ENCODE measurements at regions not wholly inside any gene's neighbourhood (a gene's known extent, or its start where the extent isn't known, plus 50 kb on each side); places are given as distances from the start of the nearest gene placed in this dataset.

DNA sequence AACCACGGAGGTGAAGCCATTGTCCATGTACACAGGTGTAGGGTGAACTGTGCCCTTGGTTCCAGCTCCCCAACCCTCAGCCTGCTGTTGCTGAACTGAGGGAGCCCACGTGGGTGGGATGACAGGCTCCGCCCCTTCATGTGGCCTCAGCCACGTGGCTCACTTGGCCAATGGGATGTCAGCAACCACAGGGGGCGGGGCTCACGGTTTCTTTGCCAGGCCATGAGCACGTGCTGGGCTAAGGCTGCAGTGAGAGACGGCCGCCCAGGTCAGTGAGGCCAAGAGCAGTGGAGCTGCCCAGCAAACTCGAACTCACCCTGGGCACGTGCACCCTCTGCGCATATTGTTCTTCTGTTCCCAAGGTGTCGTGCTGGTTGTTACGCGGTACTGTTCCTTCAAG, 282.6 kb downstream of the IRF8 start:
- TF ChIP-seq, protein P1, sequence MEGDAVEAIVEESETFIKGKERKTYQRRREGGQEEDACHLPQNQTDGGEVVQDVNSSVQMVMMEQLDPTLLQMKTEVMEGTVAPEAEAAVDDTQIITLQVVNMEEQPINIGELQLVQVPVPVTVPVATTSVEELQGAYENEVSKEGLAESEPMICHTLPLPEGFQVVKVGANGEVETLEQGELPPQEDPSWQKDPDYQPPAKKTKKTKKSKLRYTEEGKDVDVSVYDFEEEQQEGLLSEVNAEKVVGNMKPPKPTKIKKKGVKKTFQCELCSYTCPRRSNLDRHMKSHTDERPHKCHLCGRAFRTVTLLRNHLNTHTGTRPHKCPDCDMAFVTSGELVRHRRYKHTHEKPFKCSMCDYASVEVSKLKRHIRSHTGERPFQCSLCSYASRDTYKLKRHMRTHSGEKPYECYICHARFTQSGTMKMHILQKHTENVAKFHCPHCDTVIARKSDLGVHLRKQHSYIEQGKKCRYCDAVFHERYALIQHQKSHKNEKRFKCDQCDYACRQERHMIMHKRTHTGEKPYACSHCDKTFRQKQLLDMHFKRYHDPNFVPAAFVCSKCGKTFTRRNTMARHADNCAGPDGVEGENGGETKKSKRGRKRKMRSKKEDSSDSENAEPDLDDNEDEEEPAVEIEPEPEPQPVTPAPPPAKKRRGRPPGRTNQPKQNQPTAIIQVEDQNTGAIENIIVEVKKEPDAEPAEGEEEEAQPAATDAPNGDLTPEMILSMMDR (IDR thresholded peaks at IDR 0.05; ENCODE audit: extremely low read depth, insufficient read depth, missing control alignments) = no peak
- in situ Hi-C loops (cut with MboI; ENCODE audit: low pct_unique_long_range_greater_than_20kb, low sequenced_read_pairs, unreplicated experiment) = no loop called here
- DNase-seq (ENCODE audit: low spot score) = no peak

DNA sequence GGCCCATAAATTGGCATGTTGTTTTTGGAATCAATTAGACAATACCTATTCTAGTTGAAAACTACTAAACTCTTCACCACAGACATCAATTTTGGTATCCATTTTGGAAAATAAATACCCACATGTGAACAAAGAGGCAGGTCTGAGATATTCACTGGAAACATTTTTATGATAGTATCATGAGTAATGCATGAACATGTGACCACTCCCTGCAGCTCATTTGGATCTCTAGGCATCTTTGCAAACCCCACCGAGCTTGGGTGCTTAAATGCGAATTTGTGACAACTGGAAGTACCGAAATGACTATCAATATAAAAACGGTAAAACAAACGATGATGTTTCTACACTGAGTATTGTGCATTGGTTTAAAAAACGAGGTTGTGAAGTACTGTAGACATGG, 285.2 kb downstream of the IRF8 start:
- in situ Hi-C loops (cut with MboI; ENCODE audit: low pct_unique_long_range_greater_than_20kb, low sequenced_read_pairs, unreplicated experiment) = no loop called here
- DNase-seq (ENCODE audit: low spot score) = no peak
- TF ChIP-seq, protein P1 (IDR thresholded peaks at IDR 0.05; ENCODE audit: extremely low read depth, insufficient read depth, missing control alignments) = no peak

DNA sequence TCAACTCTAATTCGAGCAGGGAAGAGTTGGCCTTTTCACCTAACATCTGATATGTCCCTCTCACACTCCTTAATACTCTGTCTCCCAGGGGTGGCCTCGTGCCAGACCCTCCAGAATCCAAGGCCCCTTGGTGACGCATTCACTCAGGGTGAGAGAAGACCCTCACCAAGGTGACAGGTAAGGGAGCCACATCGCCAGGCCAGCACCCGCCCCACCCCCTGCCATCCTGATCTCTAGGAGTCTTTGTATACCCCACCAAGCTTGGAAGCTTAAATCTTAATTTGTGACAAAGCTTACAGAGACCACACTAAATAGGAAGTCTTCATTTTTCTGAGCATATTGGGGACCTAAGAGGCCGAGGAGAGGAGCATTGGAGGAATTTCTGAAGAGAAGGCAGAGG, 286.1 kb downstream of the IRF8 start:
- in situ Hi-C loops (cut with MboI; ENCODE audit: low pct_unique_long_range_greater_than_20kb, low sequenced_read_pairs, unreplicated experiment) = no loop called here
- no peak for DNase-seq (ENCODE audit: low spot score)
- TF ChIP-seq, protein P1 (IDR thresholded peaks at IDR 0.05; ENCODE audit: extremely low read depth, insufficient read depth, missing control alignments) = no peak

DNA sequence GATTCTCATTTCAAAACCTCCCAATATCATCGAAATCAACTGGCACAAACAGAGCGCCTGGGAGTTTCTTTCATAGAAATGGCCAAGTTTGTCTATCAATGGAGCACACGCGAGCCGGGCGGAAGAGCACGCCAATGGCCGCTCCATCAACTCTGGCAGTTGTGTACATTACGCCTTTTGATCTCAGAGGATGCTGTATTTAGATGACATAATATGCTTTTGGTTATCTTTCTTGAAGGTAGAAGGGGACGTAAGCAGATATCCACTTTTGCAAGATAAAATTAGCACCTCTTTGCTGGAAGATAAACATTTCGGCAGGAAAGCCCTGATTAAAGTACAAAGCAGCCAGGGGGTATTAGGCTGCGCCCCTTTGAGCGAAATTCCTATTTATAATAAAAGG, 287.4 kb downstream of the IRF8 start:
- in situ Hi-C loops (cut with MboI; ENCODE audit: low pct_unique_long_range_greater_than_20kb, low sequenced_read_pairs, unreplicated experiment) = no loop called here
- no peak for DNase-seq (ENCODE audit: low spot score)
- TF ChIP-seq, protein P1 (IDR thresholded peaks at IDR 0.05; ENCODE audit: extremely low read depth, insufficient read depth, missing control alignments) = no peak

DNA sequence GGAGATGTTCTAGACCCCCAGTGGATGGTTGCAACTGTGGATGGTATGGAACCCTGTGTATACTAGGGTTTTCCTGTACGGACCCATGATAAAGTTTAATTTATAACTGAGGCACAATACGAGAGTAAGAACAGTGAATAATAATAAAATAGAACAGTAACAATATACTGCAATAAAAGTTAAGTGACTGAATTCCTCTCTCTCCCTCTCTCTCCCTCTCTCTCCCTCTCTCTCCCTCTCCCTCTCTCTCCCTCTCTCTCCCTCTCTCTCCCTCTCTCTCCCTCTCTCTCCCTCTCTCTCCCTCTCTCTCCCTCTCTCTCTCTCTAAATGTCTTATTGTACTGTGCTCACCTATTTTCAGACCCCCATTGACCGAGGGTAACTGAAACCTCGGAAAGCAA, 291.0 kb downstream of the IRF8 start:
- DNase-seq (ENCODE audit: low spot score) = no peak
- in situ Hi-C loops (cut with MboI; ENCODE audit: low pct_unique_long_range_greater_than_20kb, low sequenced_read_pairs, unreplicated experiment) = no loop called here
- TF ChIP-seq, protein P1 (IDR thresholded peaks at IDR 0.05; ENCODE audit: extremely low read depth, insufficient read depth, missing control alignments) = no peak

DNA sequence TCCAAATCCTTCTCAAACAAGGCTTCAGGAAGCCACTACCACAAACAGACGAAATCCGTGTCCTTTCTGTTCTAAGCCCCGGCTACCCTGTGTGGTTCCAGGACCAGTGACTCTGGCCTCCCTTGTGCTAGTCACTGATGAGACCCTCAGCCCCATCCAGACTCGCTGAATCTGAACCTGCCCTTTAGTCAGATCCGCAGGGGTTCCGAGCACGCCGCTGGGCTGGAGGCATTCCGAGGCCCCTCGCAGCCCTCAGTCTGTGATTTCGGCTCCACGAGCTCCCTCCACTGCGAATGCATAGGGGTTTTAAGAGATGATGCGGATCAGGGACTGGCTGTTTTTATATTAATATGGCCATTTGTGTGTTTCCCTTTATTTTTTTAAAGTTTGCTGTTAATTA, 292.7 kb downstream of the IRF8 start:
- no peak for DNase-seq (ENCODE audit: low spot score)

More for the DNA sequence above, 292.7 kb downstream of the IRF8 start:
- TF ChIP-seq, protein P1 (IDR thresholded peaks at IDR 0.05; ENCODE audit: extremely low read depth, insufficient read depth, missing control alignments) = no peak
- in situ Hi-C loops (cut with MboI; ENCODE audit: low pct_unique_long_range_greater_than_20kb, low sequenced_read_pairs, unreplicated experiment) = no loop called here

Data from GM13977 (cell line).